Endodermal cell (in vitro differentiated cells): ENCODE measurements at regions not wholly inside any gene's neighbourhood (a gene's known extent, or its start where the extent isn't known, plus 50 kb on each side); places are given as distances from the start of the nearest gene placed in this dataset.
"Not testable (repeated sequence)": the region's sequence is repeated elsewhere in the genome, so short reads cannot be mapped to it uniquely, and the experiment has no call there.

ENCODE experiments used
- DNase-seq: peaks from one replicate; pipeline ENCODE4 v3.0.0-alpha.2; 2017
- H3K27ac ChIP-seq: 2 replicates; pipeline ENCODE4 v1.5.1; 2013; ENCODE audit warnings: mild to moderate bottlenecking, low read depth, low read length, moderate library complexity
- H3K27me3 ChIP-seq: 2 replicates; pipeline ENCODE4 v1.6.1; 2013; ENCODE audit warnings: mild to moderate bottlenecking, low read length, moderate library complexity; ENCODE audit not compliant: insufficient read depth, control insufficient read depth, poor library complexity, severe bottlenecking
- H3K36me3 ChIP-seq: 2 replicates; pipeline ENCODE4 v1.7.0; 2013; ENCODE audit warnings: mild to moderate bottlenecking, low read length, moderate library complexity; ENCODE audit not compliant: control insufficient read depth, insufficient read depth
- H3K4me1 ChIP-seq: one replicate; pipeline ENCODE4 v1.7.0; 2013; ENCODE audit warnings: low read length; ENCODE audit not compliant: control insufficient read depth, insufficient read depth
- H3K4me3 ChIP-seq: 2 replicates; pipeline ENCODE4 v1.5.1; 2013; ENCODE audit warnings: mild to moderate bottlenecking, low read length, moderate library complexity
- H3K9ac ChIP-seq: 2 replicates; pipeline ENCODE4 v1.6.1; 2013; ENCODE audit warnings: mild to moderate bottlenecking, low read length, moderate library complexity; ENCODE audit not compliant: poor library complexity, severe bottlenecking; ENCODE audit errors: extremely low read depth
- H3K9me3 ChIP-seq: 2 replicates; pipeline ENCODE4 v1.6.1; 2013; ENCODE audit warnings: mild to moderate bottlenecking, low read length, moderate library complexity; ENCODE audit not compliant: control insufficient read depth
- H3K27ac Mint-ChIP-seq: 2 replicates; pipeline ENCODE4 v1.8.0; 2020; ENCODE audit warnings: mixed read lengths
- H3K27me3 Mint-ChIP-seq: 2 replicates; pipeline ENCODE4 v1.8.0; 2021; ENCODE audit warnings: mild to moderate bottlenecking, mixed read lengths; ENCODE audit not compliant: insufficient read depth
- H3K36me3 Mint-ChIP-seq: 2 replicates; pipeline ENCODE4 v1.8.0; 2020; ENCODE audit warnings: low read depth, mixed read lengths
- H3K4me1 Mint-ChIP-seq: 2 replicates; pipeline ENCODE4 v1.8.0; 2020; ENCODE audit warnings: mixed read lengths
- H3K4me3 Mint-ChIP-seq: 2 replicates; pipeline ENCODE4 v1.8.0; 2020; ENCODE audit warnings: mild to moderate bottlenecking, moderate library complexity, mixed read lengths
- H3K9me3 Mint-ChIP-seq: 2 replicates; pipeline ENCODE4 v1.8.0; 2020; ENCODE audit warnings: mild to moderate bottlenecking, mixed read lengths
- CTCF ChIP-seq: fragments of 200-600 bp; sonication (generic); conservative IDR thresholded peaks from 2 replicates; pipeline ENCODE4 v1.5.0; 2021; ENCODE audit warnings: antibody characterized with exemption, mild to moderate bottlenecking
- whole genome bisulfite sequencing, 2 experiments: methylation state at CpG; one replicate each; pipeline versions ENCODE4 v1.1.5 to v1.1.7; 2013; ENCODE audit warnings: missing lambda C conversion rate in 2 of 2, mixed read lengths in 1 of 2; ENCODE audit not compliant: insufficient coverage in 1 of 2, insufficient read length in 1 of 2; 5-methylcytosine and 5-hydroxymethylcytosine counted together

GRCh38 chr11:3572976-3573647 is 68.7 kb downstream of the ART5 start:
- H3K36me3 Mint-ChIP-seq, H3K27ac Mint-ChIP-seq: not testable (repeated sequence)

GRCh38 chr11:3571752-3572151 is 70.0 kb downstream of the ART5 start:
- not testable (repeated sequence) for H3K4me1 ChIP-seq, H3K9me3 Mint-ChIP-seq, H3K27ac ChIP-seq, H3K9me3 ChIP-seq, H3K27me3 ChIP-seq, H3K27ac Mint-ChIP-seq, DNase-seq, H3K4me3 ChIP-seq, H3K36me3 ChIP-seq, H3K36me3 Mint-ChIP-seq, H3K27me3 Mint-ChIP-seq, H3K9ac ChIP-seq, H3K4me3 Mint-ChIP-seq
- peaks cover 14% of the 10 kb centered on the region for H3K4me1 Mint-ChIP-seq
- WGBS, 2 experiments: no CpG with 5 or more reads among the region's 2 CpGs

More at GRCh38 chr11:3572976-3573647, 68.7 kb downstream of the ART5 start:
- not testable (repeated sequence) for H3K27me3 Mint-ChIP-seq, H3K36me3 ChIP-seq, H3K27ac ChIP-seq, H3K4me3 Mint-ChIP-seq, H3K4me1 ChIP-seq, H3K9me3 Mint-ChIP-seq, H3K9me3 ChIP-seq, H3K4me3 ChIP-seq, H3K9ac ChIP-seq, H3K27me3 ChIP-seq, DNase-seq
- peaks cover 14% of the 10 kb centered on the region for H3K4me1 Mint-ChIP-seq
- 90 to 91% methylated on average over 4 to 7 of the region's 7 CpGs for WGBS, 2 experiments

- H3K27me3 Mint-ChIP-seq, H3K36me3 Mint-ChIP-seq, H3K36me3 ChIP-seq, H3K27ac ChIP-seq, H3K4me3 Mint-ChIP-seq, H3K27ac Mint-ChIP-seq, H3K9me3 Mint-ChIP-seq, DNase-seq, H3K27me3 ChIP-seq, H3K4me1 ChIP-seq, H3K9ac ChIP-seq, H3K9me3 ChIP-seq, H3K4me3 ChIP-seq: not testable (repeated sequence)
- H3K4me1 Mint-ChIP-seq: peaks cover 14% of the 10 kb centered on the region
- WGBS, 2 experiments: 96% methylated on average over 2 of the region's 3 CpGs; no CpG with 5 or more reads in 1 of the 2 experiments
Observed at GRCh38 chr11:3565838-3566237, 76.0 kb downstream of the ART5 start.

- DNase-seq, H3K4me3 ChIP-seq, H3K4me3 Mint-ChIP-seq, H3K27ac Mint-ChIP-seq, H3K27ac ChIP-seq, H3K27me3 Mint-ChIP-seq, H3K36me3 ChIP-seq, H3K9me3 ChIP-seq, H3K4me1 ChIP-seq, H3K9ac ChIP-seq, H3K36me3 Mint-ChIP-seq, H3K9me3 Mint-ChIP-seq, H3K27me3 ChIP-seq: not testable (repeated sequence)
- no CpG with 5 or more reads among the region's 1 CpG for WGBS, 2 experiments
- TF ChIP-seq CTCF: peak; percentile 77
- H3K4me1 Mint-ChIP-seq: peaks cover 14% of the 10 kb centered on the region
Observed at GRCh38 chr11:3564383-3564782, 77.4 kb downstream of the ART5 start.

GRCh38 chr11:3554621-3555020 is 87.2 kb downstream of the ART5 start:
- H3K9me3 ChIP-seq, H3K4me1 ChIP-seq, H3K36me3 ChIP-seq, H3K27me3 Mint-ChIP-seq, H3K4me3 Mint-ChIP-seq, H3K4me1 Mint-ChIP-seq, H3K9ac ChIP-seq, DNase-seq, H3K27ac ChIP-seq, H3K27ac Mint-ChIP-seq, H3K4me3 ChIP-seq, H3K27me3 ChIP-seq: not testable (repeated sequence)
- peaks cover 15% of the 10 kb centered on the region for H3K9me3 Mint-ChIP-seq
- peaks cover 23% of the 10 kb centered on the region for H3K36me3 Mint-ChIP-seq
- WGBS, 2 experiments: 81 to 100% methylated on average over 2 to 5 of the region's 6 CpGs

GRCh38 chr11:3544990-3545389 is 96.8 kb downstream of the ART5 start:
- H3K27me3 Mint-ChIP-seq, H3K9ac ChIP-seq, H3K4me1 ChIP-seq, H3K27ac ChIP-seq, DNase-seq, H3K27me3 ChIP-seq, H3K4me3 Mint-ChIP-seq, H3K27ac Mint-ChIP-seq, H3K36me3 ChIP-seq, H3K4me3 ChIP-seq: not testable (repeated sequence)
- peaks cover 10% of the 10 kb centered on the region for H3K4me1 Mint-ChIP-seq
- peaks cover 18% of the 10 kb centered on the region for H3K9me3 Mint-ChIP-seq
- peaks cover 11% of the 10 kb centered on the region for H3K9me3 ChIP-seq
- 93 to 97% methylated on average over 3 to 10 of the region's 10 CpGs for WGBS, 2 experiments
- peaks cover 17% of the 10 kb centered on the region for H3K36me3 Mint-ChIP-seq
